ENCODE measurements at regions not wholly inside any gene's neighbourhood (a gene's known extent, or its start where the extent isn't known, plus 50 kb on each side); places are given as distances from the start of the nearest gene placed in this dataset.

DNA sequence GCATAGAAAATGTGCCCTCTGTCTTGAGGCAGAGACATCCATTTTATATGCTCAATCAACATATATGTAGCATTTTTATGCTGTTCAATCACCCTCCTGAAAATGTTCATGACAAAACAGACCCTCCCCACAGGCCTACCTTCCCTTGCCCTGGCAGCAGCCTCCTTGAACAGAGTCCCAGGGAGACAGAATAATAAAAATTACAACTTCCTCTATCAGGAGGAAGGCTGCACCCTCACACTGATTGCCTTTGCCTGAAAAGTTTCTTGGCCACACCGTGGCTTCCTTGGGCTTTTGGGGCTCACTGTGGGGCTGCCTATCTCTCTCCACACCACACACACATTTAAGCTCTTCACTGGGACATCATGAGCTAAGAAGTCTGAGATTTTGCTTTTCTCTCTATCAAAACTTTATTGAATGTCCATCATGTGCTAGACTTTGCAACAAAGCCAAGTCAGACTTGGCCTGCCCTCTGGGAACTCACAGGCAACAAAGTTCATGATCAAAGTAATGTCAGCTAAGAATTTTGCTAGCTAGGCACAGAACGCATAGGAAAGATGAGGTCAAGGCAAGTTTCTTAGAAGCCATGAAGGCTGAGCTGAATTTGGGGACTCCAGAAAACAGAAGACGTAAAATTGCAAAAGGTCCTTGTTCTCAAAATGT is 101.6 kb downstream of the BCL2L11 start:
- ATAC-seq (no peak), DNase-seq (no peak)
- intact Hi-C loops (cut with DNase I; ENCODE audit: low total_unique reads) (no loop called here), in situ Hi-C loops (cut with MboI; ENCODE audit: low sequenced_read_pairs in 4 of 4) (no loop called here)
- Histone ChIP-seq H3K27ac (no peak overlapping the region), H3K9me3 (no peaks in the 10 kb centered on the region), H3K4me1 (peaks cover 0 to 5% of the 10 kb centered on the region in 2 donors), H3K4me3 (no peak overlapping the region), H3K27me3 (no peaks in the 10 kb centered on the region), H3K36me3 (no peaks in the 10 kb centered on the region)
- TF ChIP-seq, protein P1, sequence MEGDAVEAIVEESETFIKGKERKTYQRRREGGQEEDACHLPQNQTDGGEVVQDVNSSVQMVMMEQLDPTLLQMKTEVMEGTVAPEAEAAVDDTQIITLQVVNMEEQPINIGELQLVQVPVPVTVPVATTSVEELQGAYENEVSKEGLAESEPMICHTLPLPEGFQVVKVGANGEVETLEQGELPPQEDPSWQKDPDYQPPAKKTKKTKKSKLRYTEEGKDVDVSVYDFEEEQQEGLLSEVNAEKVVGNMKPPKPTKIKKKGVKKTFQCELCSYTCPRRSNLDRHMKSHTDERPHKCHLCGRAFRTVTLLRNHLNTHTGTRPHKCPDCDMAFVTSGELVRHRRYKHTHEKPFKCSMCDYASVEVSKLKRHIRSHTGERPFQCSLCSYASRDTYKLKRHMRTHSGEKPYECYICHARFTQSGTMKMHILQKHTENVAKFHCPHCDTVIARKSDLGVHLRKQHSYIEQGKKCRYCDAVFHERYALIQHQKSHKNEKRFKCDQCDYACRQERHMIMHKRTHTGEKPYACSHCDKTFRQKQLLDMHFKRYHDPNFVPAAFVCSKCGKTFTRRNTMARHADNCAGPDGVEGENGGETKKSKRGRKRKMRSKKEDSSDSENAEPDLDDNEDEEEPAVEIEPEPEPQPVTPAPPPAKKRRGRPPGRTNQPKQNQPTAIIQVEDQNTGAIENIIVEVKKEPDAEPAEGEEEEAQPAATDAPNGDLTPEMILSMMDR (IDR thresholded peaks at IDR 0.05 in 4 of 5, conservative IDR thresholded peaks at IDR 0.05 in 1 of 5) = no peak
- no peak for TF ChIP-seq POLR2A (IDR thresholded peaks at IDR 0.05)

DNA sequence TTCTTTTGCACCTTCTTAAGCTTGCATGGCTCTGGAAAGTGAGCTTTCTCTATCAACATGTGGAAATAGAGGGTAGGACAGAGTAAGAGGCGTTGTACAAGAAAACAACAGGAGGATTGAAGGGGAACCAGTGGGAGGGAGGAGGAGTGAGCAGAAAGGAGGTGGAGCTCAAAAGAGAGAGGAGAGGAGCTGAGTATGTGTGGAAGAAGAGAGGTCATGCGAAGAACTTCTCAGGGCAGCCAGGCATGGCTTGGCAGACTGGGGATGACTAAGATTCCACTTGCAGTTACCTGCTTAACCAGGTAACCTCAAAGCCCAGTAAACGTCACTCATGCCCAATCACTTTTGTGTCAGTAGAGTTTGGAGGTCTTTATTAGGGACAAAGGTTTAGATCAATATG is 105.1 kb downstream of the BCL2L11 start:
- H3K4me3 ChIP-seq = no peak overlapping the region
- H3K27ac ChIP-seq = no peak overlapping the region
- DNase-seq = no peak
- in situ Hi-C loops (cut with MboI; ENCODE audit: low sequenced_read_pairs in 4 of 4) (no loop called here), intact Hi-C loops (cut with DNase I; ENCODE audit: low total_unique reads) (no loop called here)
- peaks cover 0 to 5% of the 10 kb centered on the region in 2 donors for H3K4me1 ChIP-seq
- H3K27me3 ChIP-seq = no peaks in the 10 kb centered on the region
- peaks cover 0 to 5% (median 0%) of the 10 kb centered on the region in 3 donors for H3K9me3 ChIP-seq
- TF ChIP-seq, protein P1 (IDR thresholded peaks at IDR 0.05 in 4 of 5, conservative IDR thresholded peaks at IDR 0.05 in 1 of 5) = no peak
- TF ChIP-seq POLR2A (IDR thresholded peaks at IDR 0.05) = no peak
- H3K36me3 ChIP-seq = no peaks in the 10 kb centered on the region
- ATAC-seq = no peak

DNA sequence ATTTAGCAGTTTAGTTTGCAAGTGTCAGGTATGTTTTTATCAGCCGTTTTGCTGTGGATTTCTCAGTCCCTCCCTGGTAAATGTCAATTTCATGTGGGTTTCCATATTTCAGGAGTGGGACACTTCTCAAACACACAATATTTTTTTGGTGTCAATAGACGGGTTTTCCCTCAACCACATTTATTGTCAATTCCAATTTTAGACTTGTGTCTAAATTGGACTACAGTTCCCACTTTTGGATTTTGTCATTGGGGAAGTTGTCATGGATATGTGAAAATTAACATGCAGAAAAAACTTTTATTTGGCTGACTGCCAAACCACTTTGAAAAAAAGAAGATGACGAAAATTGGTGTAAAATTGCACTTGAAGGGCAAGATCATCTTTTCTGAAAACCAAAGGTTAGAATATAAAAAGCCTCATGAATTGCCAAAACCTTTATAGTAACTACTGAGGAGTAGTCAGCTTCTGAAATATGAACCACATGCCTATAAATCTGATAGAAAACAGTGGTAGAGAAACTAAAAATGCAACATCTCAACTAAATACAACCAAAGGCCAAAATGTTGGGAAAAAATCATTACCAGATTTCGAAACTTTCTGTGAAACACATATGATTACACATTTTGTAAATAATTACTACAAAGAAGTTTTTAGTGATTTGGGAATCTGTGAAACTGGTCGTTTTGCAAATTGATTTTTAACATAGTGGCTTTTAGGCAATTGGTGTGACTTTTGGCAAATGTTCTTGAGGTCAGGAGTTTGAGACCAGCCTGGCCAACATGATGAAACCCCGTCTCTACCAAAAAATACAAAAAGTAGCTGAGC is 106.4 kb downstream of the BCL2L11 start:
- DNase-seq (no peak), ATAC-seq (no peak)
- Histone ChIP-seq H3K4me3 (no peak overlapping the region), H3K36me3 (no peaks in the 10 kb centered on the region), H3K9me3 (peaks cover 0 to 5% (median 0%) of the 10 kb centered on the region in 3 donors), H3K27me3 (no peaks in the 10 kb centered on the region), H3K27ac (no peak overlapping the region), H3K4me1 (no peaks in the 10 kb centered on the region)
- TF ChIP-seq POLR2A (IDR thresholded peaks at IDR 0.05) = no peak
- TF ChIP-seq, protein P1 (IDR thresholded peaks at IDR 0.05 in 4 of 5, conservative IDR thresholded peaks at IDR 0.05 in 1 of 5) = no peak
- intact Hi-C loops (cut with DNase I; ENCODE audit: low total_unique reads) = no loop called here
- in situ Hi-C loops (cut with MboI; ENCODE audit: low sequenced_read_pairs in 4 of 4) = no loop called here

DNA sequence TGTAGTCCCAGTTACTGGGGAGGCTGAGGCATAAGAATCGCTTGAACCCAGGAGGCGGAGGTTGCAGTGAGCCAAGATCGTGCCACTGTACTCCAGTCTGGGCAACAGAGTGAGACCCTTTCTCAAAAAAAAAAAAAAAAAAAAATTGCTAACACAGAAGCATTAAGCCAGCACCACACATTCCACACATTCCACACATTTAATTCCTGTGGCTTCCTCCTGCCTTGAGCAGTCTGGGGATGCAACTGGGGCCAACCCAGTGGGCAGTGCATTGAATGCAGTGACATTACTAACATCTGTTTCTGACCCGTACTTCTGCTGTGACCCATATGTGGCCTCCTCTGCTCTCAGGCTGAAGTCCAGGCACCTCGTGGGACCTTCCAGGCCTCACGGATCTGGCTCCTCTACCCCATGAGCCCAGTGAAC is 107.0 kb downstream of the BCL2L11 start:
- no peak for DNase-seq
- H3K4me3 ChIP-seq = no peak overlapping the region
- no peaks in the 10 kb centered on the region for H3K27me3 ChIP-seq
- intact Hi-C loops (cut with DNase I; ENCODE audit: low total_unique reads) (no loop called here), in situ Hi-C loops (cut with MboI; ENCODE audit: low sequenced_read_pairs in 4 of 4) (no loop called here)
- no peaks in the 10 kb centered on the region for H3K36me3 ChIP-seq
- TF ChIP-seq POLR2A (IDR thresholded peaks at IDR 0.05) = no peak
- H3K27ac ChIP-seq = no peak overlapping the region
- H3K4me1 ChIP-seq = no peaks in the 10 kb centered on the region
- H3K9me3 ChIP-seq = peaks cover 0 to 5% (median 0%) of the 10 kb centered on the region in 3 donors
- no peak for ATAC-seq

DNA sequence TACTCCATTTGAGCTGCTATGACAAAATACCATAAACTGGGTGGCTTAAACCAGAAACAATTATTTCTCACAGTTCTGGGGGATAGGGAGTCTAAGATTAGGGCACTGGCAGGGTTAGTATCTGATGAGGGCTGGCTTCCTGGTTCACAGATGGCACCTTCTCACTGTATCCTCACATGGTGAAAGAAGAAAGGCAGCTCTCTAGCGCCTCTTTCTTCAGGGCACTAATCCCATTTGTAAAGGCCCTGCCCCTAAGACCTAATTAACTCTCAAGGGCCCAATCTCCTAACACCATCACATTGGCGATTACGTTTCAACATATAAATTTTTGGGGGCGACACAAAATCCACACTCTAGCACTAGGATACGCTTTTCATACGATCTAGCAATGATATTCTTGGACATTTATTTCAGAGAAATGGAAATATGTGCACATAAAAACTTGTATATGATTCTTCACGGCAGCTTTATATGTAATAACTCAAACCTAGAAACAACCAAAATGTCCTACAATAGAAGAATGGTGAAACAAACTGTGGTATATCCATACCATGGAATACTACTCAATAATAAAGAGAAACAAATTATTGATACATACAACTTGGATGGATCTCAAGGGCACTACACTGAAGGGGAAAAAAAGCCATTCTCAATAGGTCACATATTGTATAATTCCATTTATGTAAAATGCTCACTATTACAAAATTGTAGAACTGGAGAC is 111.0 kb downstream of the BCL2L11 start:
- Histone ChIP-seq H3K36me3 (no peaks in the 10 kb centered on the region), H3K9me3 (peaks cover 0 to 5% (median 0%) of the 10 kb centered on the region in 3 donors), H3K27me3 (no peaks in the 10 kb centered on the region), H3K27ac (no peak overlapping the region), H3K4me3 (no peak overlapping the region), H3K4me1 (peaks cover 3 to 5% of the 10 kb centered on the region in 2 donors)
- intact Hi-C loops (cut with DNase I; ENCODE audit: low total_unique reads) = no loop called here
- no peak for DNase-seq
- TF ChIP-seq, protein P1 (IDR thresholded peaks at IDR 0.05 in 4 of 5, conservative IDR thresholded peaks at IDR 0.05 in 1 of 5) = no peak
- no peak for TF ChIP-seq POLR2A (IDR thresholded peaks at IDR 0.05)
- ATAC-seq = no peak
- in situ Hi-C loops (cut with MboI; ENCODE audit: low sequenced_read_pairs in 4 of 4) = no loop called here
